ENCODE measurements at regions not wholly inside any gene's neighbourhood (a gene's known extent, or its start where the extent isn't known, plus 50 kb on each side); places are given as distances from the start of the nearest gene placed in this dataset.

DNA sequence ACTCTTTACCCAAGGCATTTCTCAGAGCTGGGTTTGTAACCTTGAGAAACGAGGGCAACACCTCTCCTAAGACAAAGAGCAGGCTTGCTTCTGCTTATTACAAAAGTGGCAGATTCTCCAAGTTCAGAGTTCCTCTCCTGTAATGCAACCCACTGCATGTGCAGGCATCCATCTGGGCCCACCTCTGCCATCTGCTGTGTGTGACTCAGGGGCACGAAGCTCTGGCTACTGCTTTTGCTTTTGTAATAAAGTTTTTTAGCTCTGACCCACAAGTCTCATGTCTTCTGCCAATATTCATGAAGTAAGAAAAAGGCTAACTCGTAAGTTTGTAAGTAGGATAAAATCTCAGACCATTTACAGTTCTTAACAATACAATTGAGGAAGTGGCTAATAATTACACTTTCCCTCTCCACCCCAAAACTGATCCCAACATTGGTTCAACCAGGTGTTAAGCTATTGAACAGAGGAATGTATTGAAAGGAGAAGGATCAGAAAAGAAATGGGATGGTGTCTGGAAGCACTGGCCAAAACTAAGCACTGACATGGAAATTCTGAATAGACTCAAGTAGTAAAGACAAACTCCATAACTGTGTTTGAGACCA, 51.7 kb upstream of the SMLR1 start:
- DNase-seq: no peak

DNA sequence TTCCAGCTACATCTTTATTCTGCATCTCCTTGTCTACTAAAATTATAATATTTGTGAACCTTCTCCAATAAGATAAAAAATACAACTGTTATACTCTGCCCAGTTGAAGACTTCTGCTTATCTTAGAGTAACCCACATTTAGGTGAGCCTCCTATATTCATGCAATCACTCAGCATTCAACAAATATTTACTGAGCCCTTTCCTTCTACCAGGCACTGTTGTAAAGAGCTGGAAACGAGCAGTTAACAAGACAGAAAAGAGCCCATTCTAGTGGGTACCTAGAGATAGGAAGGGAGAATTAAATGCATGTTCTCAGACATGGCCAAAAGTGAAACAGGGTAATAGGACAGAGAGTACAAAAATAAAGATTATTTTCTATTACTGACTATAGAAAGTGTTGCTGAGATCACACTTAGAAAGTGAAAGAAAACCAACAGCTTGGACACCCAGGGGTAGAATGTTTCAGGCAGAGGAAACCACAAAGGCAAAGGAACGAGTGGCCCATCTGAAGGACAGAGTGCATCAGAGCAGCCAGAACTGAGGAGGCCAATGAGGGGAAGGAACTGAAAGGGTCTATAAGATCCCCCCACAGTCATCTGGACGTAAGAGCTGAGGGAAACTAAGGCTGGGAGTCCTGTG, 50.8 kb upstream of the SMLR1 start:
- DNase-seq: no peak
